SH-SY5Y (cell line): ENCODE measurements at regions not wholly inside any gene's neighbourhood (a gene's known extent, or its start where the extent isn't known, plus 50 kb on each side); places are given as distances from the start of the nearest gene placed in this dataset.

Source experiments
- GATA2 ChIP-seq: IDR thresholded peaks from 2 replicates; pipeline ENCODE4 v1.6.1; 2011; ENCODE audit warnings: mild to moderate bottlenecking, low read depth, low read length
- GATA3 ChIP-seq: IDR thresholded peaks from 2 replicates; pipeline ENCODE4 v1.6.1; 2011; ENCODE audit warnings: low read depth, mild to moderate bottlenecking, low read length, moderate library complexity

GRCh38 chr2:65487404-65487803, 55.0 kb upstream of the SPRED2 start:
- TF ChIP-seq GATA2 (no peak), GATA3 (no peak)
